ENCODE measurements at regions not wholly inside any gene's neighbourhood (a gene's known extent, or its start where the extent isn't known, plus 50 kb on each side); places are given as distances from the start of the nearest gene placed in this dataset.

DNA sequence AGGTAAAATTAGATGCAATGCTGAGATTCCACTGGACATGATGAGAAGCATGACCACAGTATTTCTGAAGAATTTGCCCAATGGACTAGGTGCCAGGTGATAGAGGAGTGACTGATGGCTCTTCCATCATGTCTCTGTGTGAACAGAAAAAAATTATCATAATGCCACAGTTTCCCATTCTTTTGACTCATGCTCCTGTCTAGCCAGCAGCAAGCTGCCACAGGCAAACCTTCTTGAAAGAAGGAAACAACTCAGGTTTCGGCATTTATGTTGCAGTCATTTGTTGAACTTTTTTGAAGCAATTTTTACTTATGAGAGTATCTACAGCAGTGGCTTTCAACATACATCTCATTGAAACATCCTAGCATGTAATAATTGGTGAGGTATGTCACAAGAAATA is 284.8 kb upstream of the CD180 start:
- Histone ChIP-seq H3K4me3 (ENCODE audit: low read depth, low read length) (no peak overlapping the region), H3K27ac (ENCODE audit: low read depth) (no peak overlapping the region), H3K36me3 (ENCODE audit: insufficient read depth) (no peaks in the 10 kb centered on the region), H3K4me1 (ENCODE audit: insufficient read depth) (no peaks in the 10 kb centered on the region)
- 99% methylated on average over 1 of the region's 1 CpG for WGBS
- no peak for DNase-seq (ENCODE audit: extremely low spot score)

DNA sequence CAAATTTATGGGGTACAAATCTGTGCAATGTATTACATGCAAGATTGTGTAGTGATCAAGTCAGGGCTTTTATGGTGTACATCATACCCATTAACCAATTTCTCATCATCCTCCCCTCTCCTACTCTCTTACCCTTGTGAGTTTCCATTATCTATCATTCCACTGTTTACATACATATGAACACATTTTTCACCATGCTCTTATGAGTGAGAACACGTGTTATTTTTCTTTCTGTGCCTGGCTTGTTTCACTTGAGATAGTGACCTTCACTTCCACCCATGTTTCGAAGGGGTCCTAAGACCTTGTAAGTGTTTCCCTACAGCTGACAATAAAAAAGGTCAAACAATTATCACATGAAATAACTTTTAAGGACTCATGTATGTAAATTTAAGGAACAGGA is 281.7 kb upstream of the CD180 start:
- WGBS: 85% methylated on average over 2 of the region's 2 CpGs
- Histone ChIP-seq H3K36me3 (ENCODE audit: insufficient read depth) (no peaks in the 10 kb centered on the region), H3K27ac (ENCODE audit: low read depth) (no peak overlapping the region)

DNA sequence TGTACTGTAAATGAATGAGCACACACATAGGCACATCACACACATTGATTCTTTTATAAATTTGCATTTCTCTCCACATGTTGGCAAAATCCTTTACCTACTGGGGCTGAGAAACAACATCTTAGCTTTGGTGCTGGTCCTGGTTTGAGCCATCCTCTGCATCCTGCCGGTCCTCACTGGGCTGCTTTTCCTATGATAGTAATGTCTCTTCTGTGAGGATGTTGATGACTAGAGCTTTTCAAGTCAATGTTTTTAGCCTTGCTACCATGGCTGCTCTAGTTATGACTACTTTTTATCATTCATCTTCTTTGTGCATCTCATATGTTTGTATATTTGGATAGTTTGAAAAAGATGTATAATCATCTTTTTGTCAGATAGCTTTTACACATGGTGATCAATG is 280.4 kb upstream of the CD180 start:
- Histone ChIP-seq H3K4me1 (ENCODE audit: insufficient read depth) (no peaks in the 10 kb centered on the region), H3K4me3 (ENCODE audit: low read depth, low read length) (no peak overlapping the region), H3K27ac (ENCODE audit: low read depth) (no peak overlapping the region), H3K36me3 (ENCODE audit: insufficient read depth) (no peaks in the 10 kb centered on the region)
- WGBS: 97% methylated on average over 1 of the region's 1 CpG
- DNase-seq (ENCODE audit: extremely low spot score): no peak

More for the DNA sequence above, 281.7 kb upstream of the CD180 start:
- H3K4me1 ChIP-seq (ENCODE audit: insufficient read depth): no peaks in the 10 kb centered on the region
- no peak for DNase-seq (ENCODE audit: extremely low spot score)
- no peak overlapping the region for H3K4me3 ChIP-seq (ENCODE audit: low read depth, low read length)

DNA sequence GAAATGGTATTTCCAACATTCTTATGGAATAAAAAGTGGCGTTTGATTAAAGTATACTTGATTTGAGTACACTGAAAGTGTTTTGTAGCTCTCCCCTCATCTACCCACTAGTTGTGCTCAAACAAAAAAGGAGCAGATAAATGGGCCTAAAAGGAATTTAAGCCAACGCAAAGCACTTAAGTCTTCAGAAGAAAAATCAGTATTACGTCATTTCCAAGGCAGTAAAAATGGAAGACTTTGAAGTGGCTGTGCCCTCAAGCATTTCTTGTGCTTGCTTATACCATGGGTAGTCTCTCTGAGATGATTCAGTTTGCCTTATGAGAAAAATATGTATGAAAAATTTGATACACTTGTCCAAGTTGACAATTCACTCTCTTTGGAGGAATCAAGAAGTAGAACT is 279.9 kb upstream of the CD180 start:
- H3K4me3 ChIP-seq (ENCODE audit: low read depth, low read length): no peak overlapping the region
- 78% methylated on average over 3 of the region's 3 CpGs for WGBS
- no peaks in the 10 kb centered on the region for H3K36me3 ChIP-seq (ENCODE audit: insufficient read depth)
- DNase-seq (ENCODE audit: extremely low spot score): no peak
- no peaks in the 10 kb centered on the region for H3K4me1 ChIP-seq (ENCODE audit: insufficient read depth)
- no peak overlapping the region for H3K27ac ChIP-seq (ENCODE audit: low read depth)

DNA sequence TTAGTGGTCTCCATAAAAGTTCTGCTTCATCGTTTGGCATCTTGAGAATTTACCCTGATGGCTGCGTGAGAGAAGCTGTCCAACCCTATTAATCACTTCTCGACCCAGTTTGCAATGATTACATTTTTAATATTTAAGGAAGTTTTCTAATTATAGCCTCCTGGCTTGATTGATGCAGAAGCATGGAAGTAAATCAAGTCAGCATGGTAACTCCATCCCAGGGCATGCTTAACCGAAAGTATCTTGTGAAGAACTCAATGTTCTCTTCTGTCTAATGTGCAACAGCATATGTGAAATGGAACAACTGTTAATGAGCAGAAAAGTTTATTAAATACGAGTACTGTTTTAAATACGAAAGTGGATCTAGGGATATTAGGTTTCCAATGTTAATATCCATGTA is 278.9 kb upstream of the CD180 start:
- H3K4me1 ChIP-seq (ENCODE audit: insufficient read depth): no peaks in the 10 kb centered on the region
- no peak overlapping the region for H3K27ac ChIP-seq (ENCODE audit: low read depth)
- H3K36me3 ChIP-seq (ENCODE audit: insufficient read depth): no peaks in the 10 kb centered on the region
- no peak overlapping the region for H3K4me3 ChIP-seq (ENCODE audit: low read depth, low read length)
- 83% methylated on average over 6 of the region's 6 CpGs for WGBS
- DNase-seq (ENCODE audit: extremely low spot score): no peak

DNA sequence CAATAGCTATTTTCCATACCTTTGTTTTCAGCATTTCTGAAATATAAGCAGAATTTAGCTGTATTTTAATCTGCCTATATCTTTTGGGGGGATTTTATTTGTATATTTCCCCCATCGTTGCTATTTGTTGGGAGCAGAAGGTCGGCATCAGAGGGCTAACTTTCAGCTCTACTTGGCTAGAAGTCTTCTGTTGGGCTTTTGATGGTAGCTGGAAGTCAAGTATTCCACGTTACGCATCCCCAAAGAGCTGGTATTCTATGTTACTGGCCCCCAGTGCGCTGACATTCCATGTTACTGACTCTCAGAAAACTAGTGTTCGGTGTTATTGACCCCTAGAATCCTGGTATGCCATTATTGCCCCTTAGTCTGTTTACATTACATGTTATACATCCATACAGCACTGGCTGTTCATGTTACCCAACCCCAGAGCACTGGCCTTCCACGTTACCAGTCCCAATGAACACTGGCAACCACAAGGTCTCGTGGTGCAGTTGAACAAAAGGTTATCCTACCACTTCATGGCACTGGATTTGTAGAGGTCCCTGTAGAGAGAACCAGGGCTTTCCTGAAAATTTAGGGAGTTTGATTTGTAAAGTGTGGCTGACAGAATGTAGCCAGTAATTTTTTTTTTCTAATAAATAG is 278.1 kb upstream of the CD180 start:
- Histone ChIP-seq H3K27ac (ENCODE audit: low read depth) (no peak overlapping the region), H3K4me1 (ENCODE audit: insufficient read depth) (no peaks in the 10 kb centered on the region), H3K36me3 (ENCODE audit: insufficient read depth) (no peaks in the 10 kb centered on the region), H3K4me3 (ENCODE audit: low read depth, low read length) (no peak overlapping the region)
- DNase-seq (ENCODE audit: extremely low spot score): no peak
- 90% methylated on average over 8 of the region's 8 CpGs for WGBS

DNA sequence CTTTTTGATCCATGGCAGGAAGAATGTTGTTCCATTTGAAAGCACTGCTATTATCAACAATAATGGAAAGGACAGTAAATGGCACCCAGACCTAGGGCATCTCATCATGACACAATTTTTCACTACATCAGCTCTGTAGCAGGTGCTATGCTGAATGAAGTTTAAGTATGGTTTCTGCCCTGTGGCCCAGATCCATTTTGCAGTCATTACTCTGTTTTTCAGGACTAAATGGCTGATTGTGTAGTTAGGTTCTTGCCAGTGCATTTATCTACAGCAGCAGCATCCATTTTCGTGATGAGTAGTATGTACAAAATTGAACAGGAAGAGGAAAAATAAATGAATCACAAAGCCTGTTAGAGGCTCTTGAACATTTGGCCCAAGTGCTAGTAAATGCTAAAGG is 270.5 kb upstream of the CD180 start:
- Histone ChIP-seq H3K4me1 (ENCODE audit: insufficient read depth) (no peaks in the 10 kb centered on the region), H3K36me3 (ENCODE audit: insufficient read depth) (no peaks in the 10 kb centered on the region), H3K27ac (ENCODE audit: low read depth) (no peak overlapping the region), H3K4me3 (ENCODE audit: low read depth, low read length) (no peak overlapping the region)
- DNase-seq (ENCODE audit: extremely low spot score): no peak
- 87% methylated on average over 1 of the region's 1 CpG for WGBS

DNA sequence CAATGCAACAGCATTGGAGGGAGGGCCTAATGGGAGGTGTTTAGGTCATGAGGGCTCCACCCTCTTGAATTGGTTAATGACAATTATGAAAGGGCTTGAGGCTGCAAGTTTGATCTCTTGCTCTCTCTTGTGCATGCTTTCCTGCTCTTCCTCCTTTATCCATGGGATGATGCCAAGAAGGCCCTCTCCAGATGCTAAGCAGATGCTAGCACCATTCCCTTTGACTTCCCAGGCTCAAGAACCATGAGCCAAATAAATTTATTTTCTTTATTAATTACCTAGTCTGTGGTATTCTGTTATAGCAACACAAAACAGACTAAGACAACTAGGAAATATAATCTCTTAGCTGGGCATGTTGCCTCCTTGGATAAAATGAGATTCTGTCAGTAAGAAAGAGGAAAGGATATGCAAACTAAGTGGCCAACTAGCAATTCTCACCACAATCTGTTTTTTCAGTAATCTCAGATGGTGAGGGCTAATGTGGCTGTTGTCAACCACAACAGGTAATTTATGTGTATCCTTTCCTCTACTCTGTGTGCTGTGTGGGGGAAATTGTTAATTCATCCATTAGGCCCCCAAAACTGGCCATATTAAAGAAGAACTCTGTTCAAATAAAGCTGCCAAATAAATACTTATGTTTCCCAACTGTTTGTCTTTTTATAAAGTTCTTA is 269.1 kb upstream of the CD180 start:
- H3K4me1 ChIP-seq (ENCODE audit: insufficient read depth): no peaks in the 10 kb centered on the region
- no peak for DNase-seq (ENCODE audit: extremely low spot score)
- H3K36me3 ChIP-seq (ENCODE audit: insufficient read depth): no peaks in the 10 kb centered on the region
- no peak overlapping the region for H3K27ac ChIP-seq (ENCODE audit: low read depth)
- no peak overlapping the region for H3K4me3 ChIP-seq (ENCODE audit: low read depth, low read length)

DNA sequence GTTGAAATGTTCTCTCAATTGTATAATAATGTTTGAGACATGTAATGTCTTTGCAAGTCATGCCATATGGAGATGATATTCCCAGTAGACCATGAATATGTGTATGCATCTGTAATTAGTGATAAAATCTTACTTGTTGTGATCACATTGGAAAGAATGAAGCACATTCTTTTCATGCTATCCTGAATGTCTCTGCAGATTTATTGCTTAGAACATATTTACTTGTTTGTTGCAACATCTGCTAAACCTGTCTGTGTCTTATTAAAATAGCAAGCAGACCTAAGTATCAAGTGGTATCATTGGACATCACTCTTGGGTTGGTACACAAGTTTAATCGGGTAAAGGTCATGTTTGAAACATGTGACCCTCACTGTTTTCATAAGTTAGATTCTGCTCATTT is 265.5 kb upstream of the CD180 start:
- WGBS: 89% methylated on average over 1 of the region's 1 CpG
- Histone ChIP-seq H3K36me3 (ENCODE audit: insufficient read depth) (no peaks in the 10 kb centered on the region), H3K27ac (ENCODE audit: low read depth) (no peak overlapping the region)

DNA sequence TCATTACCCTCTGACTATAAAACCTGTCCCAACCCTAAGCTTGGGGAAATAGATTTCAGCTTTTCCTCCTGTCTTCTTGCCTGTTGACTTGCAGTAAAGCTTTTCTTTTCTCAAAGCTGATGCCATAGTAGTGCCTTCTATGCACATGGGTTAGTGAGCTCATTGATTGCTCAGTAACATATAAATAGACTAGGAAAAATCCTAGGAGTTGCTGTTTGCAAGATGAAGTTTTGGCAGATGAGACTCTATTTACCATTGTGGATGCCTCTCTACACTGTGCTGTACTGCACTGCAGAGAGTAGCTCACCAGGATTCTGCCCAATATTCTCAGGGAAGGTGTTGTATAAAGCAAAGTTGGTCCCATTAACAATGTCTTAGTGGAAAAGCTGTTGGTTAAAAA is 262.7 kb upstream of the CD180 start:
- H3K4me1 ChIP-seq (ENCODE audit: insufficient read depth): no peaks in the 10 kb centered on the region
- no peak overlapping the region for H3K27ac ChIP-seq (ENCODE audit: low read depth)
- DNase-seq (ENCODE audit: extremely low spot score): no peak
- no peak overlapping the region for H3K4me3 ChIP-seq (ENCODE audit: low read depth, low read length)
- H3K36me3 ChIP-seq (ENCODE audit: insufficient read depth): no peaks in the 10 kb centered on the region

More for the DNA sequence above, 265.5 kb upstream of the CD180 start:
- Histone ChIP-seq H3K4me3 (ENCODE audit: low read depth, low read length) (no peak overlapping the region), H3K4me1 (ENCODE audit: insufficient read depth) (no peaks in the 10 kb centered on the region)
- no peak for DNase-seq (ENCODE audit: extremely low spot score)

DNA sequence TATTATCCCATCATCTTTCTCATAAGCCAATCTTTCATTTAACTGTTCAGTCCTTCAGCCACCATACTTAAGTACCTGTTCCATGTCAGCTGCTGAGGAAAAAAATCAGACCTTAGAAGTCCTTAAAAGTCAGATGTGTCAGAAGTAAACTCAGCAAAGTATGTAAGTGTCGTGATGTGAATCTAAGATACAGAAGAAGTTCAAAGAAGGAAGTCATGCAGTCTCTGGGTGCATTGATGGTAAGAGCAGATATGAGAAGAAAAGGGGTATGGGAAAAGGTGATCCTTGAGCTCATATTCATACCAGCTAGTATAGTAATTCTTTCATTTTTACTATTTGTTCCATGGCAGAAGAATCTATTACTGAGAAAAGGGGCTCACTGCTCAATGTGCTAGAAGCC is 259.4 kb upstream of the CD180 start:
- Histone ChIP-seq H3K4me3 (ENCODE audit: low read depth, low read length) (no peak overlapping the region), H3K27ac (ENCODE audit: low read depth) (no peak overlapping the region), H3K36me3 (ENCODE audit: insufficient read depth) (no peaks in the 10 kb centered on the region), H3K4me1 (ENCODE audit: insufficient read depth) (no peaks in the 10 kb centered on the region)
- 86% methylated on average over 1 of the region's 1 CpG for WGBS
- DNase-seq (ENCODE audit: extremely low spot score): no peak

DNA sequence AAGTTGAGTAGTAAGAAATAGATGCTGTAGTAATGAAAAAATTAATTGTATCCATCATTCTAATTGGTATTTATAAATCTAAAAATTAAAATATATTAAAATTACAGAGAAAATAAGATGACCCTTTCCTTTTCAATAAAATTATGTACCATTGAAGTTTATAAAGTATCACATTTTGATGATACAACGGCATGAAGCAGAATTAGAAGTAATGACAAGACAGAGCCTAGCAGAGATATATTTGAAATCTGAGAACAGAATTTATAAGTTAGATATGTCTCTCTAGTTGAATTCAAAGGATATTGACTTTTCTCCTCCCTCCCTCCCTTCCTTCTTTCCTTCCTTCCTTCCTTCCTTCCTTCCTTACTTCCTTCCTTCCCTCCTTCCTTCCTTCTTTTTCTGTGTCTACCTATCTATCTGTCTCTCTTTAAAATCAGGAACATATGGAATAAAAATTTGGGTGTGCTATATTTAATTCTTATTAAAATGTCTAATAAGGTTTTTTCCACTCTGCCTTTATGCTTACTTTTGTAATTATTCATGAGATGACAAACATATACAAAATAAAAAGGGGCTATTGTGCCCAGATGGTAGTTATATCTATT is 258.5 kb upstream of the CD180 start:
- Histone ChIP-seq H3K27ac (ENCODE audit: low read depth) (no peak overlapping the region), H3K4me1 (ENCODE audit: insufficient read depth) (no peaks in the 10 kb centered on the region), H3K4me3 (ENCODE audit: low read depth, low read length) (no peak overlapping the region), H3K36me3 (ENCODE audit: insufficient read depth) (no peaks in the 10 kb centered on the region)
- 99% methylated on average over 1 of the region's 1 CpG for WGBS
- no peak for DNase-seq (ENCODE audit: extremely low spot score)

DNA sequence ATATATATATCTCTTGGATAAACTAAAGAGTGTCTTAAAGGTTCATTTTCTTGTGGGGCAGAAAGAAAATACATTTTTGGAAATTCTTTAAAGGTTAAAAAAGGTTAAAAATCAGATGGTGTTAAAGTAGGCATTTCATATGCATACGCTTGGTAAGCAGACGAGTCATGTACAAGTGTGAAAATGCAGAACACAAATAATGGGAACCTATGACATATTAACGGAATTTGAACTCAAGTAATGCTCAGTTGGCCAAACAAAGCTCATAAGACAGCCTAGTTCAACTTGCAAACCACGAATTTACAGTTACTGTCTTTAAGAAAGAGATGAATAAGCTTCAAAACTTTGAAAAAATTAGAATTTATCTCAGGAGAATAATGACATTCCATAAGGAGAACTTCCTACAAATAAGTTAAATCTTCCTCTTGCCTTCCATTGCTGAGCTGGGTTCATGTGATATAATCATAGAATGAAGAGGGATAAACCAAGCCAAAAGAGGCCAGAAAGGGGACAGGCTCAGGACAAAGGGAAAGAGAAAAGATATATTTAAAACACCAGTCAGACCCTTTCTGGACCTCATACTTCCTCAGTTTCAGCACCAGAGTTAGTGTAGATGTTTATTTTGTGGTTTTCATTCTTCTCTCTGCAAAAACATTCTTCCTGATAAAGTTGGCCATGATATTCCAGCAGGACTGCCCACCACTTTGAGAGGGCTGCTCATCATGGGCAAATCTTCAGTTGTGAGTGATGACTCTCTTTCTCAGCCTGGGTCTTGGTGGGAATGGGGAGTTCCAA is 256.7 kb upstream of the CD180 start:
- H3K36me3 ChIP-seq (ENCODE audit: insufficient read depth): no peaks in the 10 kb centered on the region
- WGBS: 92% methylated on average over 4 of the region's 4 CpGs
- H3K27ac ChIP-seq (ENCODE audit: low read depth): no peak overlapping the region
- DNase-seq (ENCODE audit: extremely low spot score): no peak
- no peak overlapping the region for H3K4me3 ChIP-seq (ENCODE audit: low read depth, low read length)
- no peaks in the 10 kb centered on the region for H3K4me1 ChIP-seq (ENCODE audit: insufficient read depth)

Data from urinary bladder (tissue), 3 donors.